H1 (cell line): ENCODE measurements at regions not wholly inside any gene's neighbourhood (a gene's known extent, or its start where the extent isn't known, plus 50 kb on each side); places are given as distances from the start of the nearest gene placed in this dataset.

ENCODE experiments used
- POLR2A ChIP-seq, 2 experiments: IDR thresholded peaks; 1 replicate in 1 of 2; 2 replicates in 1 of 2; pipeline ENCODE4 v1.6.1; 2011; ENCODE audit warnings: low read depth in 2 of 2, low read length in 2 of 2, mild to moderate bottlenecking in 2 of 2; ENCODE audit errors: control extremely low read depth in 1 of 2
- YY1 ChIP-seq: IDR thresholded peaks from 2 replicates; pipeline ENCODE4 v1.6.1; 2011; ENCODE audit warnings: low read depth, mild to moderate bottlenecking, low read length
- TF ChIP-seq, protein P1 (sequence below), 3 experiments: IDR thresholded peaks; 1 replicate in 2 of 3; 2 replicates in 1 of 3; pipeline versions ENCODE4 v1.5.1 to v1.6.1; 2011; ENCODE audit warnings: low read length in 3 of 3, mild to moderate bottlenecking in 3 of 3, inconsistent platforms in 2 of 3, low read depth in 1 of 3, moderate library complexity in 1 of 3; ENCODE audit not compliant: insufficient read depth in 1 of 3; ENCODE audit errors: control extremely low read depth in 1 of 3

DNA sequence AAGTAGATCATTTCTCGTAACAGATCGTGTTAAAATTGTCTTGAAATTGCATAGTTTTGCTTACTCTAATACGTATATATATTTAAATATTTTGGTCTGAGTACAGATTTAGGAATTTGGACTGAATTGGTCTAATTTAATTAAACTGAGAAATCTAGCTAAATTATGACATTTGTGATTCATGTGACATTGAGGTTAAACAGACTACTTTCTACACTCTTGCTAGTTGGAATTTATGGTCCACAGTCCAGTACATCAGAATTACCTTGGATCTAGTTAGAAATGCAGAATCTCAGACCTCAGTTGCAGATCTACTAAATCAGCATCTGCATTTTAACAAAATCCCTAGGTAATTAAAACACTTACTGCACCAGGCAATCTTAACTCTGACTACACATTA, 609.7 kb upstream of the GOLIM4 start:
- no peak for TF ChIP-seq YY1
- TF ChIP-seq, protein P1, sequence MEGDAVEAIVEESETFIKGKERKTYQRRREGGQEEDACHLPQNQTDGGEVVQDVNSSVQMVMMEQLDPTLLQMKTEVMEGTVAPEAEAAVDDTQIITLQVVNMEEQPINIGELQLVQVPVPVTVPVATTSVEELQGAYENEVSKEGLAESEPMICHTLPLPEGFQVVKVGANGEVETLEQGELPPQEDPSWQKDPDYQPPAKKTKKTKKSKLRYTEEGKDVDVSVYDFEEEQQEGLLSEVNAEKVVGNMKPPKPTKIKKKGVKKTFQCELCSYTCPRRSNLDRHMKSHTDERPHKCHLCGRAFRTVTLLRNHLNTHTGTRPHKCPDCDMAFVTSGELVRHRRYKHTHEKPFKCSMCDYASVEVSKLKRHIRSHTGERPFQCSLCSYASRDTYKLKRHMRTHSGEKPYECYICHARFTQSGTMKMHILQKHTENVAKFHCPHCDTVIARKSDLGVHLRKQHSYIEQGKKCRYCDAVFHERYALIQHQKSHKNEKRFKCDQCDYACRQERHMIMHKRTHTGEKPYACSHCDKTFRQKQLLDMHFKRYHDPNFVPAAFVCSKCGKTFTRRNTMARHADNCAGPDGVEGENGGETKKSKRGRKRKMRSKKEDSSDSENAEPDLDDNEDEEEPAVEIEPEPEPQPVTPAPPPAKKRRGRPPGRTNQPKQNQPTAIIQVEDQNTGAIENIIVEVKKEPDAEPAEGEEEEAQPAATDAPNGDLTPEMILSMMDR (IDR thresholded peaks at IDR 0.05; ENCODE audit: control extremely low read depth in 1 of 3, insufficient read depth in 1 of 3, low read depth in 1 of 3, low read length in 3 of 3), result no peak
- no peak for TF ChIP-seq POLR2A (IDR thresholded peaks at IDR 0.05; ENCODE audit: control extremely low read depth in 1 of 2, low read depth in 2 of 2, low read length in 2 of 2)
